Epithelial cell of esophagus (primary cell): ENCODE measurements at regions not wholly inside any gene's neighbourhood (a gene's known extent, or its start where the extent isn't known, plus 50 kb on each side); places are given as distances from the start of the nearest gene placed in this dataset.

Source experiments
- DNase-seq: peaks from one replicate; pipeline ENCODE4 v3.0.0; 2010; ENCODE audit warnings: low read depth
- H3K4me3 ChIP-seq: 2 replicates; pipeline ENCODE4 v1.5.1; 2011; ENCODE audit warnings: mild to moderate bottlenecking, low read length, control low read depth
- CTCF ChIP-seq: IDR thresholded peaks from 2 replicates; pipeline ENCODE4 v1.5.1; 2011; ENCODE audit warnings: low read depth, mild to moderate bottlenecking, low read length, control low read depth, inconsistent platforms; ENCODE audit not compliant: insufficient read depth; ENCODE audit errors: missing control alignments

GRCh38 chr4:73681776-73682175 is 58.6 kb upstream of the CXCL8 start:
- TF ChIP-seq CTCF = no peak
- no peak overlapping the region for H3K4me3 ChIP-seq
- no peak for DNase-seq

- H3K4me3 ChIP-seq = no peak overlapping the region
- TF ChIP-seq CTCF = no peak
- DNase-seq = no peak
These were observed 57.9 kb upstream of the CXCL8 start for GRCh38 chr4:73682508-73682907.

- H3K4me3 ChIP-seq = no peak overlapping the region
- no peak for TF ChIP-seq CTCF
- peak; percentile 78 for DNase-seq
These were observed 57.3 kb upstream of the CXCL8 start for GRCh38 chr4:73683033-73683432.

GRCh38 chr4:73683456-73683855 is 56.9 kb upstream of the CXCL8 start:
- DNase-seq = no peak
- no peak overlapping the region for H3K4me3 ChIP-seq
- no peak for TF ChIP-seq CTCF

GRCh38 chr4:73684097-73684496 is 56.3 kb upstream of the CXCL8 start:
- no peak for DNase-seq
- no peak overlapping the region for H3K4me3 ChIP-seq
- no peak for TF ChIP-seq CTCF

GRCh38 chr4:73685052-73685451 is 55.3 kb upstream of the CXCL8 start:
- no peak for TF ChIP-seq CTCF

GRCh38 chr4:73687421-73687820 is 52.9 kb upstream of the CXCL8 start:
- no peak for TF ChIP-seq CTCF
- DNase-seq = no peak
- H3K4me3 ChIP-seq = no peak overlapping the region

More at GRCh38 chr4:73685052-73685451, 55.3 kb upstream of the CXCL8 start:
- no peak overlapping the region for H3K4me3 ChIP-seq
- DNase-seq = no peak
